ENCODE measurements at regions not wholly inside any gene's neighbourhood (a gene's known extent, or its start where the extent isn't known, plus 50 kb on each side); places are given as distances from the start of the nearest gene placed in this dataset.
"Not testable (repeated sequence)": the region's sequence is repeated elsewhere in the genome, so short reads cannot be mapped to it uniquely, and the experiment has no call there.

- no peak for DNase-seq (ENCODE audit: low spot score)
These were observed 58.5 kb downstream of the IGLL5 start for GRCh38 chr22:22946131-22946530.

- DNase-seq (ENCODE audit: low spot score) = no peak
These were observed 61.3 kb downstream of the IGLL5 start for GRCh38 chr22:22948651-22949571.

- no peak for DNase-seq (ENCODE audit: low spot score)
These were observed 62.3 kb downstream of the IGLL5 start for GRCh38 chr22:22949953-22950352.

- DNase-seq (ENCODE audit: low spot score) = no peak
These were observed 63.4 kb downstream of the IGLL5 start for GRCh38 chr22:22951035-22951434.

GRCh38 chr22:22952531-22953280, 65.1 kb downstream of the IGLL5 start:
- DNase-seq (ENCODE audit: low spot score) = no peak

- no peak for DNase-seq (ENCODE audit: low spot score)
These were observed 66.2 kb downstream of the IGLL5 start for GRCh38 chr22:22953791-22954190.

- DNase-seq (ENCODE audit: low spot score) = no peak
These were observed 67.0 kb downstream of the IGLL5 start for GRCh38 chr22:22954656-22955055.

GRCh38 chr22:22955276-22955798, 67.7 kb downstream of the IGLL5 start:
- DNase-seq (ENCODE audit: low spot score) = no peak

GRCh38 chr22:22955866-22956535, 68.4 kb downstream of the IGLL5 start:
- peak; percentile 66 for DNase-seq (ENCODE audit: low spot score)

- no peak for DNase-seq (ENCODE audit: low spot score)
These were observed 69.5 kb downstream of the IGLL5 start for GRCh38 chr22:22957090-22957489.

- no peak for DNase-seq (ENCODE audit: low spot score)
These were observed 71.0 kb downstream of the IGLL5 start for GRCh38 chr22:22958621-22959020.

GRCh38 chr22:22959147-22959827, 71.7 kb downstream of the IGLL5 start:
- DNase-seq (ENCODE audit: low spot score) = peak; percentile 87

GRCh38 chr22:22960307-22960706, 72.7 kb downstream of the IGLL5 start:
- DNase-seq (ENCODE audit: low spot score) = no peak

GRCh38 chr22:22961574-22961973, 74.0 kb downstream of the IGLL5 start:
- no peak for DNase-seq (ENCODE audit: low spot score)

- DNase-seq (ENCODE audit: low spot score) = peak; percentile 31
These were observed 80.8 kb downstream of the IGLL5 start for GRCh38 chr22:22968366-22968765.

- not testable (repeated sequence) for DNase-seq (ENCODE audit: low spot score)
These were observed 85.0 kb downstream of the IGLL5 start for GRCh38 chr22:22972605-22973004.

- no peak for DNase-seq (ENCODE audit: low spot score)
These were observed 85.7 kb downstream of the IGLL5 start for GRCh38 chr22:22973336-22973735.

- no peak for DNase-seq (ENCODE audit: low spot score)
These were observed 86.5 kb downstream of the IGLL5 start for GRCh38 chr22:22974156-22974555.

- no peak for DNase-seq (ENCODE audit: low spot score)
These were observed 87.4 kb downstream of the IGLL5 start for GRCh38 chr22:22974795-22975580.

GRCh38 chr22:22976033-22976922, 88.7 kb downstream of the IGLL5 start:
- DNase-seq (ENCODE audit: low spot score) = no peak

All from mucosa of gallbladder (tissue), 1 donor.